ENCODE measurements at regions not wholly inside any gene's neighbourhood (a gene's known extent, or its start where the extent isn't known, plus 50 kb on each side); places are given as distances from the start of the nearest gene placed in this dataset.

- DNase-seq (ENCODE audit: insufficient read length, low spot score), result no peak
- FAIRE-seq, result no peak
- no peak for TF ChIP-seq SPI1 (IDR thresholded peaks at IDR 0.05; ENCODE audit: low read depth, low read length)
- no peak for TF ChIP-seq POLR2AphosphoS5 (IDR thresholded peaks at IDR 0.05; ENCODE audit: low read depth, low read length)
- TF ChIP-seq POLR2A (IDR thresholded peaks at IDR 0.05; ENCODE audit: low read depth, low read length), result no peak
- no peak for TF ChIP-seq TAF1 (IDR thresholded peaks at IDR 0.05; ENCODE audit: low read depth, low read length)
- TF ChIP-seq POU2F2 (IDR thresholded peaks at IDR 0.05; ENCODE audit: low read depth, low read length), result no peak
- no peak for TF ChIP-seq PAX5 (IDR thresholded peaks at IDR 0.05; ENCODE audit: insufficient read depth, low read length, severe bottlenecking)
These were observed 175.2 kb downstream of the BEND2 start for GRCh38 chrX:18045436-18045835.

GRCh38 chrX:18042776-18043175, 177.9 kb downstream of the BEND2 start:
- DNase-seq (ENCODE audit: insufficient read length, low spot score) (no peak), FAIRE-seq (no peak)
- TF ChIP-seq POLR2A (IDR thresholded peaks at IDR 0.05; ENCODE audit: low read depth, low read length) (no peak), POLR2AphosphoS5 (IDR thresholded peaks at IDR 0.05; ENCODE audit: low read depth, low read length) (no peak), TAF1 (IDR thresholded peaks at IDR 0.05; ENCODE audit: low read depth, low read length) (no peak), SPI1 (IDR thresholded peaks at IDR 0.05; ENCODE audit: low read depth, low read length) (no peak), POU2F2 (IDR thresholded peaks at IDR 0.05; ENCODE audit: low read depth, low read length) (no peak)

- TF ChIP-seq TAF1 (IDR thresholded peaks at IDR 0.05; ENCODE audit: low read depth, low read length) (no peak), POLR2A (IDR thresholded peaks at IDR 0.05; ENCODE audit: low read depth, low read length) (no peak), SPI1 (IDR thresholded peaks at IDR 0.05; ENCODE audit: low read depth, low read length) (no peak), POLR2AphosphoS5 (IDR thresholded peaks at IDR 0.05; ENCODE audit: low read depth, low read length) (no peak), PAX5 (IDR thresholded peaks at IDR 0.05; ENCODE audit: insufficient read depth, low read length, severe bottlenecking) (no peak), POU2F2 (IDR thresholded peaks at IDR 0.05; ENCODE audit: low read depth, low read length) (no peak)
- FAIRE-seq, result no peak
- DNase-seq (ENCODE audit: insufficient read length, low spot score), result no peak
These were observed 179.0 kb downstream of the BEND2 start for GRCh38 chrX:18041656-18042055.

GRCh38 chrX:18039023-18039422, 177.9 kb upstream of the RAI2 start:
- DNase-seq (ENCODE audit: insufficient read length, low spot score) (no peak), FAIRE-seq (no peak)
- TF ChIP-seq POLR2A (IDR thresholded peaks at IDR 0.05; ENCODE audit: low read depth, low read length), result no peak
- TF ChIP-seq PAX5 (IDR thresholded peaks at IDR 0.05; ENCODE audit: insufficient read depth, low read length, severe bottlenecking), result no peak
- TF ChIP-seq POLR2AphosphoS5 (IDR thresholded peaks at IDR 0.05; ENCODE audit: low read depth, low read length), result no peak
- TF ChIP-seq TAF1 (IDR thresholded peaks at IDR 0.05; ENCODE audit: low read depth, low read length), result no peak
- no peak for TF ChIP-seq SPI1 (IDR thresholded peaks at IDR 0.05; ENCODE audit: low read depth, low read length)
- TF ChIP-seq POU2F2 (IDR thresholded peaks at IDR 0.05; ENCODE audit: low read depth, low read length), result no peak

- DNase-seq (ENCODE audit: insufficient read length, low spot score), result no peak
- TF ChIP-seq PAX5 (IDR thresholded peaks at IDR 0.05; ENCODE audit: insufficient read depth, low read length, severe bottlenecking) (no peak), POLR2AphosphoS5 (IDR thresholded peaks at IDR 0.05; ENCODE audit: low read depth, low read length) (no peak), TAF1 (IDR thresholded peaks at IDR 0.05; ENCODE audit: low read depth, low read length) (no peak), POLR2A (IDR thresholded peaks at IDR 0.05; ENCODE audit: low read depth, low read length) (no peak), POU2F2 (IDR thresholded peaks at IDR 0.05; ENCODE audit: low read depth, low read length) (no peak), SPI1 (IDR thresholded peaks at IDR 0.05; ENCODE audit: low read depth, low read length) (no peak)
- no peak for FAIRE-seq
These were observed 175.3 kb upstream of the RAI2 start for GRCh38 chrX:18036394-18036793.

GRCh38 chrX:18034945-18035344, 173.8 kb upstream of the RAI2 start:
- TF ChIP-seq PAX5 (IDR thresholded peaks at IDR 0.05; ENCODE audit: insufficient read depth, low read length, severe bottlenecking) (no peak), POLR2A (IDR thresholded peaks at IDR 0.05; ENCODE audit: low read depth, low read length) (no peak)
- no peak for FAIRE-seq
- no peak for DNase-seq (ENCODE audit: insufficient read length, low spot score)

GRCh38 chrX:18034504-18034903, 173.4 kb upstream of the RAI2 start:
- no peak for DNase-seq (ENCODE audit: insufficient read length, low spot score)
- TF ChIP-seq POU2F2 (IDR thresholded peaks at IDR 0.05; ENCODE audit: low read depth, low read length) (no peak), SPI1 (IDR thresholded peaks at IDR 0.05; ENCODE audit: low read depth, low read length) (no peak), PAX5 (IDR thresholded peaks at IDR 0.05; ENCODE audit: insufficient read depth, low read length, severe bottlenecking) (no peak), POLR2AphosphoS5 (IDR thresholded peaks at IDR 0.05; ENCODE audit: low read depth, low read length) (no peak), TAF1 (IDR thresholded peaks at IDR 0.05; ENCODE audit: low read depth, low read length) (no peak), POLR2A (IDR thresholded peaks at IDR 0.05; ENCODE audit: low read depth, low read length) (no peak)
- no peak for FAIRE-seq

- TF ChIP-seq TAF1 (IDR thresholded peaks at IDR 0.05; ENCODE audit: low read depth, low read length) (no peak), POLR2A (IDR thresholded peaks at IDR 0.05; ENCODE audit: low read depth, low read length) (no peak), SPI1 (IDR thresholded peaks at IDR 0.05; ENCODE audit: low read depth, low read length) (no peak), POU2F2 (IDR thresholded peaks at IDR 0.05; ENCODE audit: low read depth, low read length) (no peak), POLR2AphosphoS5 (IDR thresholded peaks at IDR 0.05; ENCODE audit: low read depth, low read length) (no peak), PAX5 (IDR thresholded peaks at IDR 0.05; ENCODE audit: insufficient read depth, low read length, severe bottlenecking) (no peak)
- FAIRE-seq (no peak), DNase-seq (ENCODE audit: insufficient read length, low spot score) (no peak)
These were observed 171.6 kb upstream of the RAI2 start for GRCh38 chrX:18032486-18033221.

- TF ChIP-seq PAX5 (IDR thresholded peaks at IDR 0.05; ENCODE audit: insufficient read depth, low read length, severe bottlenecking), result no peak
- no peak for TF ChIP-seq TAF1 (IDR thresholded peaks at IDR 0.05; ENCODE audit: low read depth, low read length)
- no peak for TF ChIP-seq POLR2A (IDR thresholded peaks at IDR 0.05; ENCODE audit: low read depth, low read length)
- TF ChIP-seq POLR2AphosphoS5 (IDR thresholded peaks at IDR 0.05; ENCODE audit: low read depth, low read length), result no peak
- TF ChIP-seq POU2F2 (IDR thresholded peaks at IDR 0.05; ENCODE audit: low read depth, low read length), result no peak
- no peak for TF ChIP-seq SPI1 (IDR thresholded peaks at IDR 0.05; ENCODE audit: low read depth, low read length)
- DNase-seq (ENCODE audit: insufficient read length, low spot score) (no peak), FAIRE-seq (no peak)
These were observed 170.8 kb upstream of the RAI2 start for GRCh38 chrX:18031726-18032375.

Measured in GM12891 (cell line).